ENCODE measurements at regions not wholly inside any gene's neighbourhood (a gene's known extent, or its start where the extent isn't known, plus 50 kb on each side); places are given as distances from the start of the nearest gene placed in this dataset.

DNA sequence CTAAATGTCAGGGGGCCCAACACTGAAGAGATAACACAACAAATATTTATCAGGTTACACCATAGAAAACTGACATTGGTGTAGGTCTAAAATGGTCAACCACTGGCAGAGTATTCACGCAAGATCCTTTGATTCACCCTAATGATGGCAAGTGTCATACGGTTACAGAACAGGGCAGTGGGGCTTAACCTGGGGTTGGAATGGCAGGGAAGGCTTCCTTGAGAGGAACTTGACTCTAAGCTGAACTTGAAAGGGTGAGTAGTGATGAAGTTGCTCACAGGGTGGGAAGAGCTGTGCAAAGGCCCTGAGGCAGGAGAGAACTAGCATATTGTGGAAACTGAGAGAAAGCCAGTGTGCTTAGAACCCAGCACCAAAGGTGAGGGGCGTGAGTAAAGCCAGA is 97.1 kb upstream of the MVB12B start:
- Histone ChIP-seq H3K27ac (ENCODE audit: low read depth, low read length) (no peak overlapping the region), H3K9me3 (ENCODE audit: control insufficient read depth in 1 of 2, insufficient read depth in 1 of 2, low read depth in 1 of 2, low read length in 2 of 2) (no peaks in the 10 kb centered on the region), H3K4me3 (replicated peaks in 1 of 2; ENCODE audit: low read depth in 1 of 2, low read length in 2 of 2) (no peak overlapping the region), H3K4me2 (ENCODE audit: low read length) (no peak overlapping the region), H4K20me1 (ENCODE audit: insufficient read depth) (no peaks in the 10 kb centered on the region), H3K9ac (ENCODE audit: low read length) (no peak overlapping the region), H3K9me2 (ENCODE audit: insufficient read depth) (no peaks in the 10 kb centered on the region), H3K79me2 (ENCODE audit: insufficient read depth, low read length) (no peaks in the 10 kb centered on the region), H3K4me1 (ENCODE audit: control insufficient read depth in 1 of 2, insufficient read depth in 2 of 2, low read length in 2 of 2) (no peaks in the 10 kb centered on the region), H2AFZ (ENCODE audit: low read depth, low read length, poor library complexity, severe bottlenecking) (no peak overlapping the region), H3K36me3 (ENCODE audit: control insufficient read depth in 1 of 2, insufficient read depth in 2 of 2, low read length in 2 of 2) (no peaks in the 10 kb centered on the region), H3K27me3 (ENCODE audit: insufficient read depth, low read length) (0 out of 2 replicates have a peak, but pooled peaks cover 3% of the 10 kb centered on the region)
- ATAC-seq (no peak), DNase-seq (ENCODE audit: low read depth, low spot score) (no peak)
- RAD21 ChIA-PET (ENCODE audit: low non-redundant PET in 1 of 2, low total read pairs in 2 of 2, uncharacterized antibody in 2 of 2, unreplicated experiment in 2 of 2), result no interaction called here
- no peak for TF ChIP-seq SIN3A (IDR thresholded peaks at IDR 0.05; ENCODE audit: low read depth)
- POLR2A ChIA-PET, result no interaction called here
- no TSS peak for BruUV-seq (replicated peaks)
- CTCF ChIA-PET, result interaction anchor here (1.7 kb wide), 1 partner anchor 169 kb away, joined by 7 read pairs; no protein-coding TSS in a partner anchor
- intact Hi-C loops (cut with micrococcal nuclease), result loop anchor here (1.0 to 10.0 kb wide), 5 partner anchors 262 to 821 kb away; partner anchors contain the start of gene PBX3

- Histone ChIP-seq H4K20me1 (ENCODE audit: insufficient read depth) (no peaks in the 10 kb centered on the region), H3K27me3 (ENCODE audit: insufficient read depth, low read length) (0 out of 2 replicates have a peak, but pooled peaks cover 3% of the 10 kb centered on the region), H3K4me1 (ENCODE audit: control insufficient read depth in 1 of 2, insufficient read depth in 2 of 2, low read length in 2 of 2) (no peaks in the 10 kb centered on the region), H3K4me3 (replicated peaks in 1 of 2; ENCODE audit: low read depth in 1 of 2, low read length in 2 of 2) (no peak overlapping the region), H3K9me2 (ENCODE audit: insufficient read depth) (no peaks in the 10 kb centered on the region), H3K79me2 (ENCODE audit: insufficient read depth, low read length) (no peaks in the 10 kb centered on the region), H2AFZ (ENCODE audit: low read depth, low read length, poor library complexity, severe bottlenecking) (no peak overlapping the region), H3K36me3 (ENCODE audit: control insufficient read depth in 1 of 2, insufficient read depth in 2 of 2, low read length in 2 of 2) (no peaks in the 10 kb centered on the region), H3K27ac (ENCODE audit: low read depth, low read length) (no peak overlapping the region), H3K4me2 (ENCODE audit: low read length) (no peak overlapping the region), H3K9me3 (ENCODE audit: control insufficient read depth in 1 of 2, insufficient read depth in 1 of 2, low read depth in 1 of 2, low read length in 2 of 2) (no peaks in the 10 kb centered on the region), H3K9ac (ENCODE audit: low read length) (no peak overlapping the region)
- ChIA-PET POLR2A (no interaction called here), CTCF (interaction anchor here (1.7 kb wide), 1 partner anchor 168 kb away, joined by 7 read pairs; no protein-coding TSS in a partner anchor), RAD21 (ENCODE audit: low non-redundant PET in 1 of 2, low total read pairs in 2 of 2, uncharacterized antibody in 2 of 2, unreplicated experiment in 2 of 2) (no interaction called here)
- BruUV-seq (replicated peaks), result no TSS peak
- ATAC-seq (no peak), DNase-seq (ENCODE audit: low read depth, low spot score) (no peak)
- TF ChIP-seq SIN3A (IDR thresholded peaks at IDR 0.05; ENCODE audit: low read depth) (no peak), JUND (IDR thresholded peaks at IDR 0.05) (no peak), SRF (IDR thresholded peaks at IDR 0.05; ENCODE audit: low read depth) (no peak), TCF7L2 (IDR thresholded peaks at IDR 0.05; ENCODE audit: borderline replicate concordance, extremely low read depth, insufficient read depth, insufficient read length) (no peak), CTCF (IDR thresholded peaks at IDR 0.05 in 2 of 3, conservative IDR thresholded peaks at IDR 0.05 in 1 of 3; ENCODE audit: borderline replicate concordance in 1 of 3, insufficient read depth in 1 of 3, low read depth in 2 of 3, low read length in 2 of 3) (no peak), POLR2A (IDR thresholded peaks at IDR 0.05; ENCODE audit: borderline replicate concordance, extremely low read depth, insufficient read depth, insufficient read length) (no peak), EZH2 (IDR thresholded peaks at IDR 0.05) (no peak), EGR1 (IDR thresholded peaks at IDR 0.05; ENCODE audit: low read depth) (no peak), ZNF274 (IDR thresholded peaks at IDR 0.05; ENCODE audit: low read depth, low read length) (no peak), ELF1 (IDR thresholded peaks at IDR 0.05; ENCODE audit: borderline replicate concordance, low read depth) (no peak), YY1 (IDR thresholded peaks at IDR 0.05; ENCODE audit: extremely low read depth, insufficient replicate concordance, low read depth, low read length) (no peak), SP1 (IDR thresholded peaks at IDR 0.05; ENCODE audit: low read depth) (no peak), ATF3 (IDR thresholded peaks at IDR 0.05) (no peak), REST (IDR thresholded peaks at IDR 0.05; ENCODE audit: low read depth) (no peak), RAD21 (IDR thresholded peaks at IDR 0.05; ENCODE audit: low read depth) (no peak)
- intact Hi-C loops (cut with micrococcal nuclease), result no loop called here
These were observed 95.9 kb upstream of the MVB12B start for GRCh38 chr9:126230692-126231091.

All from HCT116 (cell line).